ENCODE measurements at regions not wholly inside any gene's neighbourhood (a gene's known extent, or its start where the extent isn't known, plus 50 kb on each side); places are given as distances from the start of the nearest gene placed in this dataset.

DNA sequence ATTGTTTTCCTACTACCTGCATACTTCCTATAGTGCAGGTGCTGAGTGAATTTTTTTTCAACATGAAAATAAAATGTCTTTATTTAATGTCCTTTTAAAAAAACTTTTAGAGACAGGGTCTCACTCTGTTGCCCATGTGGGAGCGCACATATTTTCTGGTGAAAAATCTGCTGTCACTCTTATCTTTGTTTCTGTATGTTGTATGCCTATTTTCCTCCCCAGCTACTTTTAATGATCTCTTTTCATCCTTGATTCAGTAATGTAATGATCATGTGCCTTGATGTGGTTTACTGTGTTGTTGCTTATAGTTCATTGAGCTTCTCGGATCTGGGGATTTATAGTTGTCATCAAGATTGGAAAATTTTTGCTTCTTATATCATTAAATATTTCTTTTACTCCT lies 117.3 kb downstream of the ARL6IP6 start:
- TF ChIP-seq EZH2phosphoT487 (IDR thresholded peaks at IDR 0.05; ENCODE audit: unreplicated experiment) (no peak), CREB1 (CRISPR knock-in tag; IDR thresholded peaks at IDR 0.05; ENCODE audit: low read depth) (no peak), EZH2 (IDR thresholded peaks at IDR 0.05; ENCODE audit: low read depth, unreplicated experiment) (no peak), POLR2AphosphoS5 (IDR thresholded peaks at IDR 0.05; ENCODE audit: low read depth) (no peak), JUNB (IDR thresholded peaks at IDR 0.05; ENCODE audit: unreplicated experiment) (no peak), STAT1 (IDR thresholded peaks at IDR 0.05; ENCODE audit: unreplicated experiment) (no peak)
- TF ChIP-seq, protein P1, sequence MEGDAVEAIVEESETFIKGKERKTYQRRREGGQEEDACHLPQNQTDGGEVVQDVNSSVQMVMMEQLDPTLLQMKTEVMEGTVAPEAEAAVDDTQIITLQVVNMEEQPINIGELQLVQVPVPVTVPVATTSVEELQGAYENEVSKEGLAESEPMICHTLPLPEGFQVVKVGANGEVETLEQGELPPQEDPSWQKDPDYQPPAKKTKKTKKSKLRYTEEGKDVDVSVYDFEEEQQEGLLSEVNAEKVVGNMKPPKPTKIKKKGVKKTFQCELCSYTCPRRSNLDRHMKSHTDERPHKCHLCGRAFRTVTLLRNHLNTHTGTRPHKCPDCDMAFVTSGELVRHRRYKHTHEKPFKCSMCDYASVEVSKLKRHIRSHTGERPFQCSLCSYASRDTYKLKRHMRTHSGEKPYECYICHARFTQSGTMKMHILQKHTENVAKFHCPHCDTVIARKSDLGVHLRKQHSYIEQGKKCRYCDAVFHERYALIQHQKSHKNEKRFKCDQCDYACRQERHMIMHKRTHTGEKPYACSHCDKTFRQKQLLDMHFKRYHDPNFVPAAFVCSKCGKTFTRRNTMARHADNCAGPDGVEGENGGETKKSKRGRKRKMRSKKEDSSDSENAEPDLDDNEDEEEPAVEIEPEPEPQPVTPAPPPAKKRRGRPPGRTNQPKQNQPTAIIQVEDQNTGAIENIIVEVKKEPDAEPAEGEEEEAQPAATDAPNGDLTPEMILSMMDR (conservative IDR thresholded peaks at IDR 0.05; ENCODE audit: low read depth in 2 of 2), result no peak
- TF ChIP-seq, protein P2, sequence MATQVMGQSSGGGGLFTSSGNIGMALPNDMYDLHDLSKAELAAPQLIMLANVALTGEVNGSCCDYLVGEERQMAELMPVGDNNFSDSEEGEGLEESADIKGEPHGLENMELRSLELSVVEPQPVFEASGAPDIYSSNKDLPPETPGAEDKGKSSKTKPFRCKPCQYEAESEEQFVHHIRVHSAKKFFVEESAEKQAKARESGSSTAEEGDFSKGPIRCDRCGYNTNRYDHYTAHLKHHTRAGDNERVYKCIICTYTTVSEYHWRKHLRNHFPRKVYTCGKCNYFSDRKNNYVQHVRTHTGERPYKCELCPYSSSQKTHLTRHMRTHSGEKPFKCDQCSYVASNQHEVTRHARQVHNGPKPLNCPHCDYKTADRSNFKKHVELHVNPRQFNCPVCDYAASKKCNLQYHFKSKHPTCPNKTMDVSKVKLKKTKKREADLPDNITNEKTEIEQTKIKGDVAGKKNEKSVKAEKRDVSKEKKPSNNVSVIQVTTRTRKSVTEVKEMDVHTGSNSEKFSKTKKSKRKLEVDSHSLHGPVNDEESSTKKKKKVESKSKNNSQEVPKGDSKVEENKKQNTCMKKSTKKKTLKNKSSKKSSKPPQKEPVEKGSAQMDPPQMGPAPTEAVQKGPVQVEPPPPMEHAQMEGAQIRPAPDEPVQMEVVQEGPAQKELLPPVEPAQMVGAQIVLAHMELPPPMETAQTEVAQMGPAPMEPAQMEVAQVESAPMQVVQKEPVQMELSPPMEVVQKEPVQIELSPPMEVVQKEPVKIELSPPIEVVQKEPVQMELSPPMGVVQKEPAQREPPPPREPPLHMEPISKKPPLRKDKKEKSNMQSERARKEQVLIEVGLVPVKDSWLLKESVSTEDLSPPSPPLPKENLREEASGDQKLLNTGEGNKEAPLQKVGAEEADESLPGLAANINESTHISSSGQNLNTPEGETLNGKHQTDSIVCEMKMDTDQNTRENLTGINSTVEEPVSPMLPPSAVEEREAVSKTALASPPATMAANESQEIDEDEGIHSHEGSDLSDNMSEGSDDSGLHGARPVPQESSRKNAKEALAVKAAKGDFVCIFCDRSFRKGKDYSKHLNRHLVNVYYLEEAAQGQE (IDR thresholded peaks at IDR 0.05; ENCODE audit: unreplicated experiment), result no peak

All from GM23338 (cell line).